SK-N-SH treated with all-trans-retinoic acid at 6 μM for 48 hours (cell line): ENCODE measurements at regions not wholly inside any gene's neighbourhood (a gene's known extent, or its start where the extent isn't known, plus 50 kb on each side); places are given as distances from the start of the nearest gene placed in this dataset.

Experiments
- CREB5 ChIP-seq: fragments of 250-450 bp; sonication (Bioruptor Pico); IDR thresholded peaks from 2 replicates; pipeline ENCODE4 v1.5.1; 2020; ENCODE audit warnings: low read depth, mild to moderate bottlenecking, moderate library complexity
- CSRNP3 ChIP-seq: fragments of 250-450 bp; sonication (Bioruptor Pico); IDR thresholded peaks from 2 replicates; pipeline ENCODE4 v1.5.1; 2021; ENCODE audit warnings: mild to moderate bottlenecking, moderate library complexity
- PATZ1 ChIP-seq: fragments of 250-450 bp; sonication (Bioruptor Pico); IDR thresholded peaks from 2 replicates; pipeline ENCODE4 v1.8.0; 2020; ENCODE audit warnings: mild to moderate bottlenecking, moderate library complexity, borderline replicate concordance
- RARB ChIP-seq: fragments of 250-450 bp; sonication (Bioruptor Pico); IDR thresholded peaks from 2 replicates; pipeline ENCODE4 v1.8.0; 2021; ENCODE audit warnings: mild to moderate bottlenecking, moderate library complexity
- ZC3H10 ChIP-seq: fragments of 250-450 bp; sonication (Bioruptor Pico); IDR thresholded peaks from 2 replicates; pipeline ENCODE4 v1.5.1; 2021; ENCODE audit warnings: mild to moderate bottlenecking, moderate library complexity
- ZFP3 ChIP-seq: fragments of 250-450 bp; sonication (Bioruptor Pico); IDR thresholded peaks from 2 replicates; pipeline ENCODE4 v1.5.0; 2020; ENCODE audit warnings: mild to moderate bottlenecking, moderate library complexity

- no peak for TF ChIP-seq CREB5
- TF ChIP-seq ZFP3 (CRISPR knock-in tag), result no peak
- no peak for TF ChIP-seq CSRNP3 (CRISPR knock-in tag)
- TF ChIP-seq RARB (CRISPR knock-in tag), result no peak
- no peak for TF ChIP-seq ZC3H10 (CRISPR knock-in tag)
- TF ChIP-seq PATZ1 (CRISPR knock-in tag), result no peak
Measured at GRCh38 chr2:203610558-203610957, 75.5 kb upstream of the RAPH1 start.
